ENCODE measurements at regions not wholly inside any gene's neighbourhood (a gene's known extent, or its start where the extent isn't known, plus 50 kb on each side); places are given as distances from the start of the nearest gene placed in this dataset.

- TF ChIP-seq, protein P1, sequence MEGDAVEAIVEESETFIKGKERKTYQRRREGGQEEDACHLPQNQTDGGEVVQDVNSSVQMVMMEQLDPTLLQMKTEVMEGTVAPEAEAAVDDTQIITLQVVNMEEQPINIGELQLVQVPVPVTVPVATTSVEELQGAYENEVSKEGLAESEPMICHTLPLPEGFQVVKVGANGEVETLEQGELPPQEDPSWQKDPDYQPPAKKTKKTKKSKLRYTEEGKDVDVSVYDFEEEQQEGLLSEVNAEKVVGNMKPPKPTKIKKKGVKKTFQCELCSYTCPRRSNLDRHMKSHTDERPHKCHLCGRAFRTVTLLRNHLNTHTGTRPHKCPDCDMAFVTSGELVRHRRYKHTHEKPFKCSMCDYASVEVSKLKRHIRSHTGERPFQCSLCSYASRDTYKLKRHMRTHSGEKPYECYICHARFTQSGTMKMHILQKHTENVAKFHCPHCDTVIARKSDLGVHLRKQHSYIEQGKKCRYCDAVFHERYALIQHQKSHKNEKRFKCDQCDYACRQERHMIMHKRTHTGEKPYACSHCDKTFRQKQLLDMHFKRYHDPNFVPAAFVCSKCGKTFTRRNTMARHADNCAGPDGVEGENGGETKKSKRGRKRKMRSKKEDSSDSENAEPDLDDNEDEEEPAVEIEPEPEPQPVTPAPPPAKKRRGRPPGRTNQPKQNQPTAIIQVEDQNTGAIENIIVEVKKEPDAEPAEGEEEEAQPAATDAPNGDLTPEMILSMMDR (IDR thresholded peaks at IDR 0.05; ENCODE audit: insufficient read depth, low read length) = no peak
- TF ChIP-seq POLR2AphosphoS5 (IDR thresholded peaks at IDR 0.05; ENCODE audit: low read depth) (no peak), REST (IDR thresholded peaks at IDR 0.05; ENCODE audit: insufficient replicate concordance, low read depth) (no peak)
These were observed 76.3 kb upstream of the TIAM1 start for GRCh38 chr21:31420354-31420753.

Data from HL-60 (cell line).